GM12892 (cell line): ENCODE measurements at regions not wholly inside any gene's neighbourhood (a gene's known extent, or its start where the extent isn't known, plus 50 kb on each side); places are given as distances from the start of the nearest gene placed in this dataset.

Experiments used
- POLR2A ChIP-seq: IDR thresholded peaks from 2 replicates; pipeline ENCODE4 v1.6.1; 2011; ENCODE audit warnings: low read depth, low read length, control low read depth
- POLR2AphosphoS5 ChIP-seq: IDR thresholded peaks from 2 replicates; pipeline ENCODE4 v1.6.1; 2011; ENCODE audit warnings: low read depth, low read length, control low read depth
- TAF1 ChIP-seq: IDR thresholded peaks from 2 replicates; pipeline ENCODE4 v1.6.1; 2011; ENCODE audit warnings: low read depth, mild to moderate bottlenecking, control low read depth, low read length, borderline replicate concordance

DNA sequence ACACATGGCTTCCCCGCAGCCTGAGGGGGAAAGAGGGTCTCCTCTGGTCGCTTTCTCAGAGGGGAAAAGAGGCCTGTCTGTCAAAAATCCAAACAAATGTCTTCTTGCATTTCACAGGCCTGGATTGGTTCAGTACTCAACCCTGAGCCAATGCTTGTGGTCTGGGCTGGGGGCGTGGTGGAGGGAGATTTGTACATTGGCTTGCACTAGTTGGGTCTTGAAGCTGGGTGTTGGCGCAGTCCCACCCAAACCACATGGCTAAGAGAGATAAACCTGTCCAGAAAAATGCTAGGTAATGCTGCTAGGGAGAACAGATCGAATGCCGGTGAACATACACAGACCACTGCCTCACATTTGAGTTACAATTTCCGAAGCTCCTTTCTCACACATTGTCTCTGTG lies 461.6 kb downstream of the MED13L start:
- TF ChIP-seq POLR2A: no peak
- TF ChIP-seq POLR2AphosphoS5: no peak
- no peak for TF ChIP-seq TAF1
